ENCODE measurements at regions not wholly inside any gene's neighbourhood (a gene's known extent, or its start where the extent isn't known, plus 50 kb on each side); places are given as distances from the start of the nearest gene placed in this dataset.

GRCh38 chr18:43916984-43917383 lies 639.7 kb upstream of the SYT4 start:
- Histone ChIP-seq H3K27ac (no peak overlapping the region), H3K36me3 (no peaks in the 10 kb centered on the region), H3K4me1 (no peaks in the 10 kb centered on the region), H3K27me3 (no peaks in the 10 kb centered on the region), H3K4me3 (no peak overlapping the region), H3K9me3 (no peaks in the 10 kb centered on the region)
- DNase-seq: no peak
- ATAC-seq: no peak
- intact Hi-C loops (cut with DNase I; ENCODE audit: low total_unique reads): no loop called here
- TF ChIP-seq POLR2A (IDR thresholded peaks at IDR 0.05) (no peak), CTCF (IDR thresholded peaks at IDR 0.05 in 4 of 5, conservative IDR thresholded peaks at IDR 0.05 in 1 of 5) (no peak)
- in situ Hi-C loops (cut with MboI; ENCODE audit: low sequenced_read_pairs in 4 of 4): no loop called here

DNA sequence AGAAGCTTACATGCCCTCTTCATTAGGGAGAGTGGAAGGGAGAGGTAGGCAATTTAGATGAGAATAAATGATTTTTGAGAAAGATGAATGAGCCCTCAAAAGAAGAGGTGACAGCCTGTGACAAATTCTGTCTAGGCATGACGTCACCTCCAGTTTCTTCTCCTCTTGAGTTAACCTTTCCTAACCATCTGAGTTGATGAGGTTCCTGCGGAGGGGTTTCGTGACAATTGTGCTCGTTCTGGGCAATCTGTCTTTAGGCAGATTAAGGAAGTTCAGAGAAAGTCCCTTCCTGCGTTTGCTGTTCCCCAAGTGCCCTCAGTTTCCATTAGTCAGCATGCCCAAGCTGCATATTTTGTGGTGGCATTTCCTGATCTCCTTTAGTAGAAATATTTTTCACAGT lies 640.2 kb upstream of the SYT4 start:
- intact Hi-C loops (cut with DNase I; ENCODE audit: low total_unique reads) (no loop called here), in situ Hi-C loops (cut with MboI; ENCODE audit: low sequenced_read_pairs in 4 of 4) (no loop called here)
- no peaks in the 10 kb centered on the region for H3K27me3 ChIP-seq
- H3K27ac ChIP-seq: no peak overlapping the region
- H3K36me3 ChIP-seq: no peaks in the 10 kb centered on the region
- H3K4me3 ChIP-seq: no peak overlapping the region
- DNase-seq: no peak
- no peaks in the 10 kb centered on the region for H3K9me3 ChIP-seq
- ATAC-seq: no peak
- TF ChIP-seq POLR2A (IDR thresholded peaks at IDR 0.05): no peak
- TF ChIP-seq CTCF (IDR thresholded peaks at IDR 0.05 in 4 of 5, conservative IDR thresholded peaks at IDR 0.05 in 1 of 5): no peak
- no peaks in the 10 kb centered on the region for H3K4me1 ChIP-seq

DNA sequence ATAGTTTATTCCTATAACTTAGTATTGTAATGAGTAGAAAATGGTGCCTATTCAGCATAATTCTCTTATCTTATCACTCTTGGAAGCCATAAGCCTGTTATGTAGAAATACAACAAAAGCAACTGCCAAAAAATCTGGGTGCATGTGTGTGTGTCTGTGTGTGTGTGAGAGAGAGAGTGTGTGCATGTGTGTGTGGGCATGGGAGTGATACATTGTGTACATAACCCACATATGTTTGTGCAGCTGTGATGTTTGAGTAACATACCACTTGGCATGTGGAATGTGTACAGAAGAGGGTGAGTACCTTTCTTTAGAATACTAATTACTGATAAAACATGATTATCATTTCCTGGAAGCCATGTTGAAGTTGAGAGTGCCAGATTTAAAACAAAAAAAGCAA lies 642.3 kb upstream of the SYT4 start:
- Histone ChIP-seq H3K4me3 (no peak overlapping the region), H3K27me3 (no peaks in the 10 kb centered on the region), H3K4me1 (no peaks in the 10 kb centered on the region), H3K27ac (no peak overlapping the region), H3K9me3 (no peaks in the 10 kb centered on the region), H3K36me3 (no peaks in the 10 kb centered on the region)
- in situ Hi-C loops (cut with MboI; ENCODE audit: low sequenced_read_pairs in 4 of 4) (no loop called here), intact Hi-C loops (cut with DNase I; ENCODE audit: low total_unique reads) (no loop called here)
- ATAC-seq: no peak
- no peak for TF ChIP-seq POLR2A (IDR thresholded peaks at IDR 0.05)
- TF ChIP-seq CTCF (IDR thresholded peaks at IDR 0.05 in 4 of 5, conservative IDR thresholded peaks at IDR 0.05 in 1 of 5): no peak
- no peak for DNase-seq

DNA sequence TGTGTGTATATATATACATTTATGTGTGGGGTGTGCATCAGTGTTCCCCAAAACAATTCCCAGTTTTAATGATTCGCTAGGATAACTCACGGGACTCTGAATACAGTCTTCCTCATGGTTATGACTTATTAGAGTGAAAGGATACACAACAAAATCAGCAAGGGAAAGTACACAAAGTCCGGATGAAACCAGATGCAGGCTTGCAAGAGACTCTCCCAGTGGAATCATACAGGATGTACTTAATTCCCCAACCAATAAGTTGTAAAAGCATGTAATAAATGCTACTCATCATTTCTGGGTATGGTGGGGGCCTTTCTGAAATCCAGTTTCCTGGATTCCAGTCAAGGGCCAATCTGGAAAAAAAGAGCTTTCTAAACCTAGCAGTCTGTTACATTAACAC lies 654.1 kb upstream of the SYT4 start:
- TF ChIP-seq POLR2A (IDR thresholded peaks at IDR 0.05) (no peak), CTCF (IDR thresholded peaks at IDR 0.05 in 4 of 5, conservative IDR thresholded peaks at IDR 0.05 in 1 of 5) (no peak)
- peak overlapping the region in 3 of 4 donors; percentile 26 to 48 (median 39) for H3K27ac ChIP-seq
- peak; percentile 68 to 75 for ATAC-seq

GRCh38 chr18:43932140-43932539 lies 654.9 kb upstream of the SYT4 start:
- TF ChIP-seq POLR2A (IDR thresholded peaks at IDR 0.05) (no peak), CTCF (IDR thresholded peaks at IDR 0.05 in 4 of 5, conservative IDR thresholded peaks at IDR 0.05 in 1 of 5) (no peak)
- in situ Hi-C loops (cut with MboI; ENCODE audit: low sequenced_read_pairs in 4 of 4) (no loop called here), intact Hi-C loops (cut with DNase I; ENCODE audit: low total_unique reads) (no loop called here)
- H3K27me3 ChIP-seq: no peaks in the 10 kb centered on the region
- DNase-seq: no peak
- no peak overlapping the region for H3K4me3 ChIP-seq
- H3K4me1 ChIP-seq: peaks cover 0 to 7% of the 10 kb centered on the region in 2 donors
- H3K9me3 ChIP-seq: no peaks in the 10 kb centered on the region
- H3K27ac ChIP-seq: peak overlapping the region; percentile 17 to 42 (median 30)
- ATAC-seq: no peak
- H3K36me3 ChIP-seq: no peaks in the 10 kb centered on the region

More for the DNA sequence above, 654.1 kb upstream of the SYT4 start:
- no peaks in the 10 kb centered on the region for H3K27me3 ChIP-seq
- in situ Hi-C loops (cut with MboI; ENCODE audit: low sequenced_read_pairs in 4 of 4) (no loop called here), intact Hi-C loops (cut with DNase I; ENCODE audit: low total_unique reads) (no loop called here)
- peaks cover 0 to 7% of the 10 kb centered on the region in 2 donors for H3K4me1 ChIP-seq
- no peaks in the 10 kb centered on the region for H3K9me3 ChIP-seq
- no peak overlapping the region for H3K4me3 ChIP-seq
- DNase-seq: peak; percentile 12 to 14
- no peaks in the 10 kb centered on the region for H3K36me3 ChIP-seq
